ENCODE measurements at regions not wholly inside any gene's neighbourhood (a gene's known extent, or its start where the extent isn't known, plus 50 kb on each side); places are given as distances from the start of the nearest gene placed in this dataset.
"Not testable (repeated sequence)": the region's sequence is repeated elsewhere in the genome, so short reads cannot be mapped to it uniquely, and the experiment has no call there.

- TF ChIP-seq, protein P1, sequence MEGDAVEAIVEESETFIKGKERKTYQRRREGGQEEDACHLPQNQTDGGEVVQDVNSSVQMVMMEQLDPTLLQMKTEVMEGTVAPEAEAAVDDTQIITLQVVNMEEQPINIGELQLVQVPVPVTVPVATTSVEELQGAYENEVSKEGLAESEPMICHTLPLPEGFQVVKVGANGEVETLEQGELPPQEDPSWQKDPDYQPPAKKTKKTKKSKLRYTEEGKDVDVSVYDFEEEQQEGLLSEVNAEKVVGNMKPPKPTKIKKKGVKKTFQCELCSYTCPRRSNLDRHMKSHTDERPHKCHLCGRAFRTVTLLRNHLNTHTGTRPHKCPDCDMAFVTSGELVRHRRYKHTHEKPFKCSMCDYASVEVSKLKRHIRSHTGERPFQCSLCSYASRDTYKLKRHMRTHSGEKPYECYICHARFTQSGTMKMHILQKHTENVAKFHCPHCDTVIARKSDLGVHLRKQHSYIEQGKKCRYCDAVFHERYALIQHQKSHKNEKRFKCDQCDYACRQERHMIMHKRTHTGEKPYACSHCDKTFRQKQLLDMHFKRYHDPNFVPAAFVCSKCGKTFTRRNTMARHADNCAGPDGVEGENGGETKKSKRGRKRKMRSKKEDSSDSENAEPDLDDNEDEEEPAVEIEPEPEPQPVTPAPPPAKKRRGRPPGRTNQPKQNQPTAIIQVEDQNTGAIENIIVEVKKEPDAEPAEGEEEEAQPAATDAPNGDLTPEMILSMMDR (IDR thresholded peaks at IDR 0.05; ENCODE audit: control insufficient read depth, insufficient read depth, low read depth, low read length, missing control alignments): no peak
- no peak overlapping the region for H3K4me3 ChIP-seq (ENCODE audit: control insufficient read depth, low read depth, low read length)
- no peak for DNase-seq (ENCODE audit: low read depth)
Measured at GRCh38 chr21:24420689-24421088, 1186.6 kb downstream of the MRPL39 start.

DNA sequence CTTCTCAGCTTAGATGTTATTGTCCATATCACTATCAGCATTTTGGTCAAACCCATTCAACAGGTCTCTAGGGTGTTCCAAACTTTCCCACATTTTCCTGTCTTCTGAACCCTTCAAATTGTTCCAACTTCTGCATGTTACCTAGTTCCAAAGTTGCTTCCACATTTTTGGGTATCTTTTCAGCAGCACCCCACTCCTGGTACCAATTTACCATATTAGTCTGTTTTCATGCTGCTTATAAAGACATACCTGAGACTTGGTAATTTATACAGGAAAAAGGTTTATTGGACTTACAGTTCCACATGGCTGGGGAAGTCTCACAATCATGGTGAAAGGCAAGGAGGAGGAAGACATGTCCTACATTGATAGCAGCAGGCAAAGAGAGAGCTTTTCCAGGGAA, 1187.6 kb downstream of the MRPL39 start:
- not testable (repeated sequence) for DNase-seq (ENCODE audit: low read depth); H3K4me3 ChIP-seq (ENCODE audit: control insufficient read depth, low read depth, low read length)

DNA sequence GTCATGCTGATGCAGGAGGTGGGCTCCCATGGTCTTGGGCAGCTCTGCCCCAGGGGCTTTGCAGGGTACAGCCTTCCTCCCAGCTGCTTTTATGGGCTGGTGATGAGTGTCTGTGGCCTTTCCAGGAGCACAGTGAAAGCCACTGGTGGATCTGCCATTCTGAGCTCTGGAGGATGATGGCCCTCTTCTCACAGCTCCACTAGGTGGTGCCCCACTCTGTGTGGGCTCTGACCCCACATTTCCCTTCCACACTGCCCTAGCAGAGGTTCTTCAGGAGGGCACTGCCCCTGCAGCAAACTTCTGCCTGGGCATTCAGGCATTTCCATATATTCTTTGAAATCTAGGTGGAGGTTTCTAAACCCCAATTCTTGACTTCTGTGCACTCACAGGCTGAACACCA, 1188.6 kb downstream of the MRPL39 start:
- TF ChIP-seq, protein P1 (IDR thresholded peaks at IDR 0.05; ENCODE audit: control insufficient read depth, insufficient read depth, low read depth, low read length, missing control alignments): no peak
- no peak for DNase-seq (ENCODE audit: low read depth)

DNA sequence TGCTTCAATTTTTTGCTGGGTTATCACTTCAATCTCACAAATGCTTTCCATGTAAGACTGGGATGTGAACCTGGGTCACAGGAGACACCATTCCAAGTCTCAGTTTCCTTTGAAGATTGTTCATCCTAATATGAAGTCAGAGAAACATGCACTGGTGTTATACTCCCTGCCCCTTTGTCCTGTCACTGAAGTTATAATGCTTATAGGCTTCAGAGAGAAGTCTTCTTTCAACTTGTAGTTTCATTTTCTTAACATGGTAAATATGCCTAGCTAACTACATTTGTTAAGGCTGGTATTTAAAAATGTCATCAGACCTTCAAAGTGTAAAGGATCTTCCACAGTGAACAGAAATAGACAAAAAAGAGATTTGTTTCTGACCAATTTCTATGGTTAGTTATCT, 1195.9 kb downstream of the MRPL39 start:
- TF ChIP-seq, protein P1 (IDR thresholded peaks at IDR 0.05; ENCODE audit: control insufficient read depth, insufficient read depth, low read depth, low read length, missing control alignments): no peak
- no peak overlapping the region for H3K4me3 ChIP-seq (ENCODE audit: control insufficient read depth, low read depth, low read length)
- no peak for DNase-seq (ENCODE audit: low read depth)

More for the DNA sequence above, 1188.6 kb downstream of the MRPL39 start:
- no peak overlapping the region for H3K4me3 ChIP-seq (ENCODE audit: control insufficient read depth, low read depth, low read length)

DNA sequence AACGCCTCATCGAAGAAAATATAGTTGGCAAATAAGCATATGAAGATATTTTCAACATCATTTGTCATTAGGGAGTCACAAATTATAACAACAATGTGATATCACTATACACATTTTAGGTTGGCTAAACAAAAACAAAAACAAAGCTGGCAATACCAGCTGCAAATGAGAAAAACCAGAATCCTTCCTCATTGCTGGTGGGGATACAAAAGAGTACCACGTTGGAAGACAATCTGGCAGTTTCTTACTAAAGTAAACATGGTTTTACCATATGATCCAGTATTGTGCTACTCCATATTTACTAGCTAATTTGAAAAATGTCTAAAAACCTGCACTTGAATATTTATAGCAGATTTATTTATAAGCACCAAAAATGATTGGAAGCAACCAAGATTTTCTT, 1204.1 kb downstream of the MRPL39 start:
- TF ChIP-seq, protein P1 (IDR thresholded peaks at IDR 0.05; ENCODE audit: control insufficient read depth, insufficient read depth, low read depth, low read length, missing control alignments): no peak
- no peak for DNase-seq (ENCODE audit: low read depth)
- no peak overlapping the region for H3K4me3 ChIP-seq (ENCODE audit: control insufficient read depth, low read depth, low read length)

DNA sequence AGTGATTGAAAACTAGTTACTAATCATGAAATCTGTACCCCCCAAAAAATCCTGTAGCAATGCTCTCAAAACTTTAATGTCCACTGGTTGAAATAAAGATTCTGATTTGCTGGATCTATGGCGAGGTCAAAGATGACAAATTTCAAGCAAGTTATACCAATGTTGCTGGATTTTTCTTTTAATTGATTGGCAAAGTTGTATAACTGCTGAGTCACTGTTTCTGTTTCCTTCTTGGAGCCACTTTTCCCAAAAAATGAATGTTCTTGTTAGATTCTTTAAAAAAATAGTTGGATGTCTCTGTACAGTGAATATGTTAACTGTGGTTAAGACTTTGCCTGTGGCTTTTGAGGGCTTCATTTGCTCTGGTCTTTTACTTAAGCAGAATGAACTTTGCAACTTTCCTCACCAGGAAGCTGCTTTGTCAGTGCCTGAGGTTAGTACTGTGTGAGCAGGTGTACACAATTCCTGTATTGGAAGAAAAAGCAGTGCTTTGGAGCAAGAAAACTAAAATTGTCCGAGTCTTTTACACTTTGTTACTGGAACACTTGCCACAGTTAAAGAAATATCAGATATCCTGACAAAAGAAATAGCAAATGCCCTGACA, 1211.9 kb downstream of the MRPL39 start:
- no peak overlapping the region for H3K4me3 ChIP-seq (ENCODE audit: control insufficient read depth, low read depth, low read length)
- DNase-seq (ENCODE audit: low read depth): no peak
- TF ChIP-seq, protein P1 (IDR thresholded peaks at IDR 0.05; ENCODE audit: control insufficient read depth, insufficient read depth, low read depth, low read length, missing control alignments): no peak

DNA sequence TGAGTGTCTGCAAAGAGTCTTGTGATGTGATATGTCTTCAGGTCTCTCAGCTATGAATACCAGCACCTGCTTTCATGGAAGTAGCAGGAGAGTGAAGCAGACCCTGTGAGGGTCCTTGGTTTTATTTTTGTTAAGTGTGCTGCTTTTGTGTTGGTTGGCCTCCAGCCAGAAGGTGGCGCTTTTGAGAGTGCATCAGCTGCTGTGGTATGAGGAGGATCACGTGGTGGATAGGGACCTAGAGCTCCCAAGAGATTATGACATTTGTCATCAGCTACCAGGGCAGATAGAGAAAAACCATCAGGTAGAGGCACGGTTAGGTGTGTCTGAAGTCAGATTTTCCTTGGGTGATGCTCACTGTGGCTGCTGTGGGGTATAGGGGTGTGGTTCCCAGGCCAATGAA, 1232.1 kb downstream of the MRPL39 start:
- TF ChIP-seq, protein P1 (IDR thresholded peaks at IDR 0.05; ENCODE audit: control insufficient read depth, insufficient read depth, low read depth, low read length, missing control alignments): no peak
- DNase-seq (ENCODE audit: low read depth): no peak
- H3K4me3 ChIP-seq (ENCODE audit: control insufficient read depth, low read depth, low read length): no peak overlapping the region

Data from AG09309 (cell line).